ENCODE measurements at regions not wholly inside any gene's neighbourhood (a gene's known extent, or its start where the extent isn't known, plus 50 kb on each side); places are given as distances from the start of the nearest gene placed in this dataset.

DNA sequence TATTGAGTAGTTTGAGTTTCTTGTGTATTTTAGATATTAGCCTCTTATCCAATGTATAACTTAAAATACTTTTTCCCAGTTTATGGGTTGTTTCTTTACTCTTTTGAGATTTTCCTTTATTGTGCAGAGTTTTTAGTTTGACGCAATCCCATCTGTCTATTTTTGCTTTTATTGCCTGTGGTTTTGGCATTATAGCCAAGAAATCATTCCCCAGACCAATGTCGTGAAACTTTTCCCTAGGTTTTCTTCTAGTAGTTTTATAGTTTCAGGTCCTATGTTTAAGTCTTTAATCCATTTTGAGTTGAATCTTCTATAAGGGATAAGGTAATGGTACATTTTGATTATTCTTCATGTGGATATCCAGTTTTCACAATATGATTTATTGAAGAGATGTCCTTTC, 87.6 kb downstream of the LEPR start:
- intact Hi-C loops (cut with DNase I; ENCODE audit: low total_unique reads) = no loop called here
- TF ChIP-seq, protein P1, sequence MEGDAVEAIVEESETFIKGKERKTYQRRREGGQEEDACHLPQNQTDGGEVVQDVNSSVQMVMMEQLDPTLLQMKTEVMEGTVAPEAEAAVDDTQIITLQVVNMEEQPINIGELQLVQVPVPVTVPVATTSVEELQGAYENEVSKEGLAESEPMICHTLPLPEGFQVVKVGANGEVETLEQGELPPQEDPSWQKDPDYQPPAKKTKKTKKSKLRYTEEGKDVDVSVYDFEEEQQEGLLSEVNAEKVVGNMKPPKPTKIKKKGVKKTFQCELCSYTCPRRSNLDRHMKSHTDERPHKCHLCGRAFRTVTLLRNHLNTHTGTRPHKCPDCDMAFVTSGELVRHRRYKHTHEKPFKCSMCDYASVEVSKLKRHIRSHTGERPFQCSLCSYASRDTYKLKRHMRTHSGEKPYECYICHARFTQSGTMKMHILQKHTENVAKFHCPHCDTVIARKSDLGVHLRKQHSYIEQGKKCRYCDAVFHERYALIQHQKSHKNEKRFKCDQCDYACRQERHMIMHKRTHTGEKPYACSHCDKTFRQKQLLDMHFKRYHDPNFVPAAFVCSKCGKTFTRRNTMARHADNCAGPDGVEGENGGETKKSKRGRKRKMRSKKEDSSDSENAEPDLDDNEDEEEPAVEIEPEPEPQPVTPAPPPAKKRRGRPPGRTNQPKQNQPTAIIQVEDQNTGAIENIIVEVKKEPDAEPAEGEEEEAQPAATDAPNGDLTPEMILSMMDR (IDR thresholded peaks at IDR 0.05) = no peak
- no peak for TF ChIP-seq POLR2A (IDR thresholded peaks at IDR 0.05)
- no peak for DNase-seq (ENCODE audit: low spot score in 2 of 2)
- no peak overlapping the region for H3K4me3 ChIP-seq (ENCODE audit: low read depth, poor library complexity, severe bottlenecking)
- 26 to 51% methylated on average over 2 of the region's 2 CpGs for WGBS, 2 donors

DNA sequence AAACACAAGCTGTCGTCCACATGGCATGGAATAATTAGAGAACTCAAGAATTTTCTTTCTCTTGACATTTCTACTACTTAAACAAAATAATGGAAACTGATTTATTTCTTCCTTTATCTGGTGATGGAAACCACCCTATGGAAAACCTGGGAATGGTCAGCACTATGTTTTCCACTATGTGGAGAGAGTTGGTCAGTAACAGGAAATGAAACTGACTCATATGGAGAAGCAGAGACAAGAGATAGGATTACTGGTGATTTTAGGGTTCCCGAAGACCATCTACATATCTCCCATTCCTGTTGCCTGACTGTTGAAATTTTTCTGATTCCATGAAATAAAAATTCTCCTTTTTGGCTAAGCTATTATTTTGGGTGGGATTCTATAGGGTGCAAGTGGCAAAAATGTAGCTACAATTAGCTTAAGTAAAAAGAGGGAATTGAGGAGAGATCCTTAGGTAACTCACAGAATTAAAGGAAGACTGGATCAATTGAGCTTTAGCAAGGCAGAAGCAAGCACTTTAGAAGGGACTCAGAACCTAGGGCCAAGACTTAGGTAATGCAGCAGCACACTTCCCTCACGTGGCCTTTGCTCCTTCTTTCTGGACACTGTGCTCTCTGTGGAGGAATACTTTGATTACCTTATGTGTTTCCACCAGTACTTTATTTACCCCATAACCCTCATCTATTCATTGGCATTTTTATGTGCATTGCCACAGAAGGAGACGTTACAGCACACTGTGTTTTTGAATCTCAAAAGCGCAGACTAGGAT, 89.6 kb downstream of the LEPR start:
- no peak overlapping the region for H3K4me3 ChIP-seq (ENCODE audit: low read depth, poor library complexity, severe bottlenecking)
- no peak for TF ChIP-seq POLR2A (IDR thresholded peaks at IDR 0.05)
- TF ChIP-seq, protein P1 (IDR thresholded peaks at IDR 0.05) = no peak
- intact Hi-C loops (cut with DNase I; ENCODE audit: low total_unique reads) = no loop called here
- no peak for DNase-seq (ENCODE audit: low spot score in 2 of 2)
- WGBS, 2 donors = 80 to 81% methylated on average over 5 of the region's 5 CpGs

DNA sequence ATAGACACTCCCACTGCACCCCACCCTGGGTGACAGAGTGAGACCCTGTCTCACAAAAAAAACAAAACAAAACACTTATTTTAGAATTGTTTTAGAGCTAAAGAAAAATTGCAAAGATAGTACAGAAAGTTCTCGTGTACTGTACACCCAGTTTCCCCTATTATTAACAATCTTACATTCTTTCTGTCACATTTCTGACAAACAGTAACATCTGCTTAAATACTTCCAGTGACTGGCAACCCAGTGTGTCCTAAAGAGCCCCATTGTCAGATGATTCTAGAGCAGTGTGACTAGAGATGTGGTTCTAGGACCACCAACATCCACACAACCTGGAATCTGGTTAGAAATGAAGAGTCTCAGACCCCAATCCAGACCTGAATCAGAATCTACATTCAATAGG, 90.5 kb downstream of the LEPR start:
- TF ChIP-seq, protein P1 (IDR thresholded peaks at IDR 0.05) = no peak
- no peak for TF ChIP-seq POLR2A (IDR thresholded peaks at IDR 0.05)
- WGBS, 2 donors = 68 to 79% methylated on average over 1 of the region's 1 CpG
- intact Hi-C loops (cut with DNase I; ENCODE audit: low total_unique reads) = no loop called here
- DNase-seq (ENCODE audit: low spot score in 2 of 2) = no peak
- no peak overlapping the region for H3K4me3 ChIP-seq (ENCODE audit: low read depth, poor library complexity, severe bottlenecking)

DNA sequence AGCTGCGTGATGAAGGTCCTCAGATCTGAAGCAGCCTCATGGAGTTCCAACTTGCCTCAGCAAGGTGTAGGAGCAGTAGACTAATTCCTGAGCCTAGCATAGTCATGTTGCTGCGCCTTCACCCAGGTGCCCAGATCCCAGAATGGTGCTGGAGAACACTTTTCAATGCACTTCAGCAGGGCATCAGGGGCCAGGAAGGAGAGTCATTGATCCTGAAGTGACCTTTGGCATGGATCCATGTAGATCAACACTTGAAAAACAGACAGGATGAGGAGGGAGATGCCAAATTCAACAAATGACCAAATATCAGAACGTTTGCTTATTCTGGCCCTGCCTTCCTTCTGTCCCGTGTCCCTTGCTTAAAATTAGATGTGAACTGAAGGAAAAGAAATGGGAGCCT, 91.9 kb downstream of the LEPR start:
- intact Hi-C loops (cut with DNase I; ENCODE audit: low total_unique reads) = no loop called here
- no peak for TF ChIP-seq POLR2A (IDR thresholded peaks at IDR 0.05)
- TF ChIP-seq, protein P1 (IDR thresholded peaks at IDR 0.05) = no peak
- WGBS, 2 donors = 65 to 77% methylated on average over 4 of the region's 4 CpGs
- H3K4me3 ChIP-seq (ENCODE audit: low read depth, poor library complexity, severe bottlenecking) = no peak overlapping the region
- DNase-seq (ENCODE audit: low spot score in 2 of 2) = no peak

DNA sequence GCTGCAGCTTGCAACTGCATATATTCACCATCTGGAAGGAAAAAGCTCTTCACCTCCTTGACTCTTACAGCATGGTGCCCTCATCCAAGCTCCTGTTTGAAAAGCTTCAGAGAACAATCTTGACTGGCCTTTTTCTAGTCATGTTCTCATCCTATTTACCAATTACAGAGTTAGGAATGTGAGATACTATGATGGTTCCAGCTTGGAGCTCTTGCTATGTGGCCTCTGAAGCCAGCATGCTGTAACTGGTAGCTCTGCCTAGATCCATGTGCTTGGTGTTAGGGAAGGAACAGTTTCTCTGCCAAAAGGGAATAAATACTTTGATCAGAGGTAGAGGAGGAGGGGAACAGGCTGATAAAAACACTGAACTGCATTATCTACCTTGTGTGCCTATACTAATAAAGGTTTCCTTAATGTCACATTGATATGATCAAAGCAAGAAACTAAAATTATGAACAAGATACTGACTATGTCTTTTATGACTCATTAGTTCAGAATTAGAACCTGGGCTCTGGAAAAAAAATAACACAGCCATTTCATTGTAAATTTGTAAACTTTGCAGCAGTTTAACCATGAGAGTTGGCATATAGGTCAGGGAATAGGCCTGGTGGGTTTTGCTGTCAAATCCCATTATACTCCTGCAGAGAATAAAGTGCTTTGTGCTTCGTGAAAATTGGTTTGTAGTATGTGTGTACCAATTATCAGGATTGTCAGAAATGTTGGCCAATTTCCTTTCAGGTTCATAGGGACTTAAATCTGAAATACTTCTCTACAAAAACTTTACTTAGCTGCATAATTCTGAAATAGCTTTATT, 92.7 kb downstream of the LEPR start:
- no peak for DNase-seq (ENCODE audit: low spot score in 2 of 2)
- H3K4me3 ChIP-seq (ENCODE audit: low read depth, poor library complexity, severe bottlenecking) = no peak overlapping the region
- intact Hi-C loops (cut with DNase I; ENCODE audit: low total_unique reads) = no loop called here
- TF ChIP-seq POLR2A (IDR thresholded peaks at IDR 0.05) = no peak
- TF ChIP-seq, protein P1 (IDR thresholded peaks at IDR 0.05) = no peak
- 70 to 88% methylated on average over 1 of the region's 1 CpG for WGBS, 2 donors

All from lower leg skin (tissue), 4 donors.